Panc1 (cell line): ENCODE measurements at regions not wholly inside any gene's neighbourhood (a gene's known extent, or its start where the extent isn't known, plus 50 kb on each side); places are given as distances from the start of the nearest gene placed in this dataset.

Experiments
- ATAC-seq: fragments of 200-7000 bp; cut with Tn5 transposase; 2 replicates; pipeline ENCODE4 v1.9.1; 2020; ENCODE audit warnings: mild to moderate bottlenecking, moderate library complexity
- BruUV-seq: library from RNA; stranded (reverse); fragments of 400-500 nt; replicated peaks from 2 replicates; lab custom pipeline; 2021; lab: Mats Ljungman, UMichigan
- CTCF ChIA-PET: fragments of 300-600 bp; sonication (Branson Sonifier 250); formaldehyde crosslinking; loops from one replicate; lab custom pipeline; 2022; ENCODE audit warnings: antibody characterized with exemption; lab: Charles Lee
- POLR2A ChIA-PET: fragments of 300-600 bp; sonication (Branson Sonifier 250); formaldehyde crosslinking; loops from one replicate; lab custom pipeline; 2022; ENCODE audit warnings: antibody characterized with exemption; lab: Charles Lee
- DNase-seq: peaks from one replicate; pipeline ENCODE4 v3.0.0-alpha.2; 2010; ENCODE audit warnings: low read depth, low spot score
- H3K27ac ChIP-seq: 2 replicates; pipeline ENCODE4 v1.5.1; 2011; ENCODE audit warnings: mild to moderate bottlenecking, low read length, inconsistent platforms
- H3K27me3 ChIP-seq: fragments of 200-500 bp; sonication (Bioruptor generic); 2 replicates; pipeline ENCODE4 v1.6.0; 2014; ENCODE audit warnings: low read length, inconsistent platforms; ENCODE audit not compliant: control insufficient read depth, insufficient read depth
- H3K36me3 ChIP-seq: fragments of 200-500 bp; sonication (Bioruptor generic); 2 replicates; pipeline ENCODE4 v1.5.1; 2014; ENCODE audit warnings: inconsistent platforms, mild to moderate bottlenecking, low read length, moderate library complexity; ENCODE audit not compliant: control insufficient read depth, insufficient read depth
- H3K4me1 ChIP-seq: 2 replicates; pipeline ENCODE4 v1.5.1; 2011; ENCODE audit warnings: inconsistent platforms, mild to moderate bottlenecking, low read length, moderate library complexity; ENCODE audit not compliant: control insufficient read depth, insufficient read depth
- H3K4me3 ChIP-seq, 2 experiments: 2 replicates each; pipeline ENCODE4 v1.5.1; 2011 to 2012; ENCODE audit warnings: low read depth in 2 of 2, low read length in 2 of 2, mild to moderate bottlenecking in 2 of 2, inconsistent platforms in 1 of 2, moderate library complexity in 1 of 2
- H3K9me3 ChIP-seq: fragments of 200-500 bp; sonication (Bioruptor generic); 2 replicates; pipeline ENCODE4 v1.5.1; 2014; ENCODE audit warnings: low read depth, mild to moderate bottlenecking, inconsistent platforms, low read length, moderate library complexity; ENCODE audit not compliant: control insufficient read depth, insufficient read depth
- POLR2AphosphoS5 ChIP-seq: IDR thresholded peaks from 2 replicates; pipeline ENCODE4 v1.6.1; 2012; ENCODE audit warnings: mild to moderate bottlenecking, low read depth, low read length, moderate library complexity
- REST ChIP-seq, 2 experiments: IDR thresholded peaks; 2 replicates each; pipeline ENCODE4 v1.6.1; 2011 to 2012; ENCODE audit warnings: low read depth in 2 of 2, control low read depth in 1 of 2, low read length in 1 of 2, mild to moderate bottlenecking in 1 of 2, moderate library complexity in 1 of 2; ENCODE audit not compliant: insufficient read depth in 1 of 2
- SIN3A ChIP-seq: IDR thresholded peaks from 2 replicates; pipeline ENCODE4 v1.6.1; 2012; ENCODE audit warnings: low read depth, mild to moderate bottlenecking, low read length, moderate library complexity, borderline replicate concordance; ENCODE audit not compliant: insufficient read depth
- TCF7L2 ChIP-seq: IDR thresholded peaks from 2 replicates; pipeline ENCODE4 v1.6.1; 2011; ENCODE audit warnings: mild to moderate bottlenecking, low read depth, low read length, inconsistent platforms
- in situ Hi-C: cut with HindIII; loops from 2 replicates; pipeline ENCODE4 v1.10.0; 2016; ENCODE audit warnings: low sequenced_read_pairs, low pct_unique_long_range_greater_than_20kb
- intact Hi-C: fragments of 100-400 bp; cut with micrococcal nuclease; formaldehyde crosslinking; loops from one replicate; pipeline ENCODE4 v1.10.0; 2022; ENCODE audit not compliant: unreplicated experiment
- TF ChIP-seq, protein P1 (sequence below): fragments of 450-650 bp; IDR thresholded peaks from 2 replicates; pipeline ENCODE4 v1.5.1; 2017; ENCODE audit warnings: mild to moderate bottlenecking

- intact Hi-C loops = no loop called here
These were observed 238.5 kb upstream of the SASH1 start for GRCh38 chr6:148104131-148104530.

GRCh38 chr6:148105695-148106094 is 236.9 kb upstream of the SASH1 start:
- intact Hi-C loops (no loop called here), in situ Hi-C loops (no loop called here)
- ATAC-seq = no peak
- no peak for DNase-seq
- no peak overlapping the region for H3K27ac ChIP-seq
- no peak overlapping the region for H3K4me3 ChIP-seq
- BruUV-seq = no TSS peak
- no peak for TF ChIP-seq TCF7L2
- TF ChIP-seq POLR2AphosphoS5 = no peak
- TF ChIP-seq REST (IDR thresholded peaks at IDR 0.05; ENCODE audit: insufficient read depth in 1 of 2, low read depth in 2 of 2, low read length in 1 of 2) = no peak
- no peak for TF ChIP-seq SIN3A
- TF ChIP-seq, protein P1, sequence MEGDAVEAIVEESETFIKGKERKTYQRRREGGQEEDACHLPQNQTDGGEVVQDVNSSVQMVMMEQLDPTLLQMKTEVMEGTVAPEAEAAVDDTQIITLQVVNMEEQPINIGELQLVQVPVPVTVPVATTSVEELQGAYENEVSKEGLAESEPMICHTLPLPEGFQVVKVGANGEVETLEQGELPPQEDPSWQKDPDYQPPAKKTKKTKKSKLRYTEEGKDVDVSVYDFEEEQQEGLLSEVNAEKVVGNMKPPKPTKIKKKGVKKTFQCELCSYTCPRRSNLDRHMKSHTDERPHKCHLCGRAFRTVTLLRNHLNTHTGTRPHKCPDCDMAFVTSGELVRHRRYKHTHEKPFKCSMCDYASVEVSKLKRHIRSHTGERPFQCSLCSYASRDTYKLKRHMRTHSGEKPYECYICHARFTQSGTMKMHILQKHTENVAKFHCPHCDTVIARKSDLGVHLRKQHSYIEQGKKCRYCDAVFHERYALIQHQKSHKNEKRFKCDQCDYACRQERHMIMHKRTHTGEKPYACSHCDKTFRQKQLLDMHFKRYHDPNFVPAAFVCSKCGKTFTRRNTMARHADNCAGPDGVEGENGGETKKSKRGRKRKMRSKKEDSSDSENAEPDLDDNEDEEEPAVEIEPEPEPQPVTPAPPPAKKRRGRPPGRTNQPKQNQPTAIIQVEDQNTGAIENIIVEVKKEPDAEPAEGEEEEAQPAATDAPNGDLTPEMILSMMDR = no peak
- POLR2A ChIA-PET = no interaction called here
- H3K27me3 ChIP-seq = no peaks in the 10 kb centered on the region
- H3K36me3 ChIP-seq = no peaks in the 10 kb centered on the region
- H3K9me3 ChIP-seq = no peaks in the 10 kb centered on the region
- H3K4me1 ChIP-seq = no peaks in the 10 kb centered on the region
- CTCF ChIA-PET = no interaction called here

More at GRCh38 chr6:148104131-148104530, 238.5 kb upstream of the SASH1 start:
- no peaks in the 10 kb centered on the region for H3K4me1 ChIP-seq
- TF ChIP-seq POLR2AphosphoS5 = no peak
- TF ChIP-seq SIN3A = no peak
- TF ChIP-seq REST (IDR thresholded peaks at IDR 0.05; ENCODE audit: insufficient read depth in 1 of 2, low read depth in 2 of 2, low read length in 1 of 2) = no peak
- no peak for TF ChIP-seq TCF7L2
- TF ChIP-seq, protein P1 = no peak
- DNase-seq (no peak), ATAC-seq (no peak)
- CTCF ChIA-PET = no interaction called here
- no peak overlapping the region for H3K4me3 ChIP-seq
- H3K27ac ChIP-seq = no peak overlapping the region
- POLR2A ChIA-PET = no interaction called here
- in situ Hi-C loops = no loop called here
- H3K27me3 ChIP-seq = no peaks in the 10 kb centered on the region
- BruUV-seq = no TSS peak
- no peaks in the 10 kb centered on the region for H3K36me3 ChIP-seq
- H3K9me3 ChIP-seq = no peaks in the 10 kb centered on the region
